ENCODE measurements at regions not wholly inside any gene's neighbourhood (a gene's known extent, or its start where the extent isn't known, plus 50 kb on each side); places are given as distances from the start of the nearest gene placed in this dataset.

DNA sequence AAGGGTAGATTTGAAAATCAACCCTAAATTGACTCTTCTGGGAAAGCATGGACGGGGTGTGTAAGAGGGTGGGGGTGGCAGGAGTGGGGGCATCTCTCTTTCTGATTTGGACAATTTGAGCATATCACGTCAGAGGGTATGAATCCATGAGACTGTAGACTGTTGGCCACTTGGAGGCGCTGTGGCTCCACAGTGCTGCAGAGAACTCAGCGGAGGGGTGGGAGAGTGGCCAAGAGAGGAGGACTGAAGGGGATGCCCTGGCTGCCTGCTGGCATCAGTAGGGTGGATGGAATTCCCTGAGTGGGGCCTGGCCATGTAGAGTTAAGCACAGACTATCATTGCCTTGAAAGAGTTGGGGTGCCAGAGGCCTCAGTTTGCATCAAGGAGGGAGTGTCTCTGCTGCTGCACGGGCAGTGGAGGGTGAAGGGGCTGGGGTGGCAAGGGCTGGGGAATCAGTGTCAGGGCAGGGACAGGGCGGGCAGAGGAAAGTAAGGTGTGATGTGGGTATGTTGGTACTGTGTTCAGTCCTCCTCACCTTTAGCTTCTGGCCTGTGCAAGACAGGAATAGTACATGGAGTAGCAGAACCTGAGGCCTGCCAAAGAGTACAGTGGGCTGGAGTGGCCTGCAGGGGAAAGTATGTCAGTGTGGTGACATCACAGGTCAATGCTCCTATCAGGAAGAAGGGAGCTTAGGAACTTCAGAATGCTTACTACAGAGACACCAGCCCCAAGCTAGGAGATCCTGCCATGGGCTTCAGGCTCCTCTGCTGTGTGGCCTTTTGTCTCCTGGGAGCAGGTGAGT lies 133.5 kb upstream of the PRSS58 start:
- DNase-seq: peak in 1 of 2 donors; percentile 32

DNA sequence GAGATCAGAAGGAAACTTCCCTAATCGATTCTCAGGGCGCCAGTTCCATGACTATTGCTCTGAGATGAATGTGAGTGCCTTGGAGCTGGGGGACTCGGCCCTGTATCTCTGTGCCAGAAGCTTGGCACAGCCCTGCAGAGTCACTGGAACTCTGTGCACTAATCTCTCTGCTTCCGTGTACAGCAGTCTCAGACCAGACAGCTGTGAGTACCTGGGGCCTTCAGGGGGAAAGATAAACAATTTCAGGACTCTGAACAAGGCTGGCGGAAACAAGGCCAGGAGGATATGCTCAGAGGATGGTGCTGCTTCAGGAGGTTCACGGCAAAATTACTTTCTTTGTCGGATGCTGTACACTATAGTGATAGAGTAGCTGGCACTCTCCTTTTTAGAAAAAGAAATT lies 131.7 kb upstream of the PRSS58 start:
- H3K9me3 ChIP-seq: no peaks in the 10 kb centered on the region
- no peak overlapping the region for H3K27ac ChIP-seq
- peak in 1 of 2 donors; percentile 60 for DNase-seq
- no peaks in the 10 kb centered on the region for H3K27me3 ChIP-seq
- intact Hi-C loops (cut with DNase I; ENCODE audit: low total_unique reads): no loop called here
- TF ChIP-seq, protein P1, sequence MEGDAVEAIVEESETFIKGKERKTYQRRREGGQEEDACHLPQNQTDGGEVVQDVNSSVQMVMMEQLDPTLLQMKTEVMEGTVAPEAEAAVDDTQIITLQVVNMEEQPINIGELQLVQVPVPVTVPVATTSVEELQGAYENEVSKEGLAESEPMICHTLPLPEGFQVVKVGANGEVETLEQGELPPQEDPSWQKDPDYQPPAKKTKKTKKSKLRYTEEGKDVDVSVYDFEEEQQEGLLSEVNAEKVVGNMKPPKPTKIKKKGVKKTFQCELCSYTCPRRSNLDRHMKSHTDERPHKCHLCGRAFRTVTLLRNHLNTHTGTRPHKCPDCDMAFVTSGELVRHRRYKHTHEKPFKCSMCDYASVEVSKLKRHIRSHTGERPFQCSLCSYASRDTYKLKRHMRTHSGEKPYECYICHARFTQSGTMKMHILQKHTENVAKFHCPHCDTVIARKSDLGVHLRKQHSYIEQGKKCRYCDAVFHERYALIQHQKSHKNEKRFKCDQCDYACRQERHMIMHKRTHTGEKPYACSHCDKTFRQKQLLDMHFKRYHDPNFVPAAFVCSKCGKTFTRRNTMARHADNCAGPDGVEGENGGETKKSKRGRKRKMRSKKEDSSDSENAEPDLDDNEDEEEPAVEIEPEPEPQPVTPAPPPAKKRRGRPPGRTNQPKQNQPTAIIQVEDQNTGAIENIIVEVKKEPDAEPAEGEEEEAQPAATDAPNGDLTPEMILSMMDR (IDR thresholded peaks at IDR 0.05): no peak
- no peak for TF ChIP-seq POLR2A (IDR thresholded peaks at IDR 0.05)
- TF ChIP-seq EP300 (IDR thresholded peaks at IDR 0.05): no peak
- no peak for TF ChIP-seq POLR2AphosphoS5 (IDR thresholded peaks at IDR 0.05)
- H3K36me3 ChIP-seq: no peaks in the 10 kb centered on the region
- peaks cover 0 to 9% (median 0%) of the 10 kb centered on the region in 4 donors for H3K4me1 ChIP-seq
- H3K4me3 ChIP-seq: no peak overlapping the region
- 20 to 52% (median 29%) methylated on average over 7 of the region's 7 CpGs for WGBS, 5 donors

More for the DNA sequence above, 133.5 kb upstream of the PRSS58 start:
- Histone ChIP-seq H3K4me1 (no peaks in the 10 kb centered on the region), H3K9me3 (no peaks in the 10 kb centered on the region), H3K4me3 (no peak overlapping the region), H3K36me3 (no peaks in the 10 kb centered on the region), H3K27me3 (no peaks in the 10 kb centered on the region), H3K27ac (no peak overlapping the region)
- intact Hi-C loops (cut with DNase I; ENCODE audit: low total_unique reads): no loop called here
- TF ChIP-seq EP300 (IDR thresholded peaks at IDR 0.05) (no peak), POLR2AphosphoS5 (IDR thresholded peaks at IDR 0.05) (no peak), POLR2A (IDR thresholded peaks at IDR 0.05) (no peak)
- TF ChIP-seq, protein P1 (IDR thresholded peaks at IDR 0.05): no peak
- WGBS, 5 donors: 59 to 76% (median 65%) methylated on average over 6 of the region's 6 CpGs

DNA sequence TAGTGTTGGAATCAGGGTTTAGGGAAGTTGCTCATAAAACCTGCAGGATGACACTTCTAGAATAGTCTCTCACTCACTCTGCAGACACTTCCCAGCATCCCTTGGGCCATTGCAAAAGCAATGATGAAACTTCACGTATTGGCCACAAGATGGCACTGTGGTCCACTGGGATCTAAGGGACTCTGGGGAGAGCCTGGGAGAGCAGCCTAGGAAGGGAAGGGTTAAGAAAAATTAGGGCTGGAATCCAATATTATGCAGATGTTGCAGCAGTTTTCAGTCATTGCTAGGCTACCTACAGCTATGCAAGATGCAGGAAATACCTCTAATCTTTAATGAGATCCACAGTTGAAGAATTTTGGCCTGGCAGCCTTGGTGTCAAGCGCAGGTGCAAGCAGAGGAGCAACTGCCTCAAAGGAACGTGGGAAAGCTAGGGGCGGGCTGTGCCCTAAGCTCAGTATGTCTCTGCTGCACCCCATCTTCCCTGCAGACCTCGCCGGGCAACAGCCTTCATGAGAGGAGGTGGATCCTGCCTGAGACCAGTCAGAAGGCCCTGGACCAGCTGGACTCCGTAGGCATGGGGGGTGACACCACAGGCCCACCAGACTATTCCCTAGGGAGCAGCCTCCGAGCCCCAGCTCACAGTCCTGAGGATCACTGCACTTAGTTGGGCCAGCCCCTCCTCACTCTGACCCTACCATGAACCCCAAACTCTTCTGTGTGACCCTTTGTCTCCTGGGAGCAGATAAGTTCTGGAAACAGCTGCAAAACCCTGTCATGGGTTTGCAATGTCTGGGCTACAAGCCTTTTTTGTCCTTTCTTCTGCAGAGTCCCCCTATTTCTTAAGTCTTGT lies 127.9 kb upstream of the PRSS58 start:
- intact Hi-C loops (cut with DNase I; ENCODE audit: low total_unique reads): no loop called here
- no peaks in the 10 kb centered on the region for H3K27me3 ChIP-seq
- no peaks in the 10 kb centered on the region for H3K36me3 ChIP-seq
- WGBS, 5 donors: 49 to 63% (median 56%) methylated on average over 6 to 8 of the region's 8 CpGs
- peaks cover 0 to 16% (median 0%) of the 10 kb centered on the region in 4 donors for H3K4me1 ChIP-seq
- TF ChIP-seq, protein P1 (IDR thresholded peaks at IDR 0.05): peak in 5 of 7 experiments; percentile 7 to 49 (median 44)
- TF ChIP-seq POLR2A (IDR thresholded peaks at IDR 0.05): no peak
- no peaks in the 10 kb centered on the region for H3K9me3 ChIP-seq
- peak in 1 of 2 donors; percentile 75 for DNase-seq
- no peak overlapping the region for H3K4me3 ChIP-seq
- H3K27ac ChIP-seq: no peak overlapping the region

DNA sequence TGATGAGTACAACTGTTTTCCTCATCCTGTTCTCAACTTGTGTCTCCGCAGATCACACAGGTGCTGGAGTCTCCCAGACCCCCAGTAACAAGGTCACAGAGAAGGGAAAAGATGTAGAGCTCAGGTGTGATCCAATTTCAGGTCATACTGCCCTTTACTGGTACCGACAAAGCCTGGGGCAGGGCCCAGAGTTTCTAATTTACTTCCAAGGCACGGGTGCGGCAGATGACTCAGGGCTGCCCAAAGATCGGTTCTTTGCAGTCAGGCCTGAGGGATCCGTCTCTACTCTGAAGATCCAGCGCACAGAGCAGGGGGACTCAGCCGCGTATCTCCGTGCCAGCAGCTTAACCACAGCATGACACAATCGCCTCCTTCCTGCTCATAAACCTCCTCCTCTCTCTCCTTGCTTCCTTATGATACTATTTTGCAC lies 126.7 kb upstream of the PRSS58 start:
- H3K36me3 ChIP-seq: no peaks in the 10 kb centered on the region
- H3K9me3 ChIP-seq: no peaks in the 10 kb centered on the region
- TF ChIP-seq POLR2A (IDR thresholded peaks at IDR 0.05) (no peak), POLR2AphosphoS5 (IDR thresholded peaks at IDR 0.05) (no peak), EP300 (IDR thresholded peaks at IDR 0.05) (no peak)
- TF ChIP-seq, protein P1 (IDR thresholded peaks at IDR 0.05): no peak
- no peak overlapping the region for H3K4me3 ChIP-seq
- peak overlapping the region in 1 of 5 donors; percentile 25 for H3K27ac ChIP-seq
- peak in 1 of 2 donors; percentile 14 for DNase-seq
- 52 to 59% (median 56%) methylated on average over 11 of the region's 11 CpGs for WGBS, 5 donors
- peaks cover 0 to 16% (median 0%) of the 10 kb centered on the region in 4 donors for H3K4me1 ChIP-seq
- H3K27me3 ChIP-seq: no peaks in the 10 kb centered on the region
- intact Hi-C loops (cut with DNase I; ENCODE audit: low total_unique reads): no loop called here
